ENCODE measurements at regions not wholly inside any gene's neighbourhood (a gene's known extent, or its start where the extent isn't known, plus 50 kb on each side); places are given as distances from the start of the nearest gene placed in this dataset.

GRCh38 chr1:117678246-117678977 is 72.6 kb downstream of the TENT5C start:
- H3K4me3 ChIP-seq (ENCODE audit: control insufficient read depth, low read depth, low read length) = no peak overlapping the region
- TF ChIP-seq CTCF (IDR thresholded peaks at IDR 0.05; ENCODE audit: control insufficient read depth, insufficient read depth, low read depth, low read length, missing control alignments) = no peak
- no peak for DNase-seq (ENCODE audit: low read depth)

DNA sequence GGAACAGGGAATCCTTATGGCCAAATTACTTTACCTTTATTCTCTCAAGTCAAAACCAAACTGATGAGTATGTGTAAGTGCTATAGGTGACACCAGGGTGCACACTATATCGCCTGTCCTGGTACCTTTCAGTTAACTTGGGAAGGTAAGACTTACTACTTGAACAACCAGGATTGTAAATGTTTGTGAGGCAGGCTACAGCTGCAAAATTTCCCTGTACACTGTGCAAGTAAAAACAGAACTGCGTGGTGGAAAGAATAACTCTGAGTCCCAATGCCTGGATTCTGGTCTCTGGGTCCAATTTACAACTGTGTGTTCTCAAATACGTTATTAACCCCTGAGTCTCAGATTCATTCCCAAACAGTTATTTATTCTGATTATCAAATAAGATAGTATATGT is 73.5 kb downstream of the TENT5C start:
- DNase-seq (ENCODE audit: low read depth) = no peak
- H3K4me3 ChIP-seq (ENCODE audit: control insufficient read depth, low read depth, low read length) = no peak overlapping the region
- TF ChIP-seq CTCF (IDR thresholded peaks at IDR 0.05; ENCODE audit: control insufficient read depth, insufficient read depth, low read depth, low read length, missing control alignments) = no peak

- no peak for TF ChIP-seq CTCF (IDR thresholded peaks at IDR 0.05; ENCODE audit: control insufficient read depth, insufficient read depth, low read depth, low read length, missing control alignments)
- no peak for DNase-seq (ENCODE audit: low read depth)
- H3K4me3 ChIP-seq (ENCODE audit: control insufficient read depth, low read depth, low read length) = no peak overlapping the region
Observed at GRCh38 chr1:117679868-117680267, 74.0 kb downstream of the TENT5C start.

- no peak for DNase-seq (ENCODE audit: low read depth)
Observed at GRCh38 chr1:117680316-117681002, 74.6 kb downstream of the TENT5C start.

GRCh38 chr1:117681093-117681900 is 75.4 kb downstream of the TENT5C start:
- no peak for DNase-seq (ENCODE audit: low read depth)
- TF ChIP-seq CTCF (IDR thresholded peaks at IDR 0.05; ENCODE audit: control insufficient read depth, insufficient read depth, low read depth, low read length, missing control alignments) = no peak
- no peak overlapping the region for H3K4me3 ChIP-seq (ENCODE audit: control insufficient read depth, low read depth, low read length)

More at GRCh38 chr1:117680316-117681002, 74.6 kb downstream of the TENT5C start:
- H3K4me3 ChIP-seq (ENCODE audit: control insufficient read depth, low read depth, low read length) = no peak overlapping the region
- TF ChIP-seq CTCF (IDR thresholded peaks at IDR 0.05; ENCODE audit: control insufficient read depth, insufficient read depth, low read depth, low read length, missing control alignments) = no peak

DNA sequence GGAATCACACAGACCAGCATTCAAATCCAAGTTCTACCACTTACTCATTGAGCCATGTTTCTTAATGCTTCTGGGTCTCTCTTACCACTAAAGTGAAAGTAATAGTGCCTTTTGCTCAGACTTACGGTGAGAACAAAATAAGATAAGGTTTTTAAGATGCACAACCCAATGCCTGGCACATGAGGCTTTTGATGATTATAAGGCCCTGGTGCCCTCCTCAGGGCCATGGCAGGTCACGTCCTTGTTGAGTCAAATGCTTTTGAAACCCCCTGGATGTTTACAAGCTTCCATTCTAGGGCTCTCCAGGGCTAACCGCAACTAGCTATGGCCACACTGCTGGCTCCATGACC is 76.0 kb downstream of the TENT5C start:
- no peak for TF ChIP-seq CTCF (IDR thresholded peaks at IDR 0.05; ENCODE audit: control insufficient read depth, insufficient read depth, low read depth, low read length, missing control alignments)
- DNase-seq (ENCODE audit: low read depth) = no peak
- H3K4me3 ChIP-seq (ENCODE audit: control insufficient read depth, low read depth, low read length) = no peak overlapping the region

Measured in AG09309 (cell line).